ENCODE measurements at regions not wholly inside any gene's neighbourhood (a gene's known extent, or its start where the extent isn't known, plus 50 kb on each side); places are given as distances from the start of the nearest gene placed in this dataset.

DNA sequence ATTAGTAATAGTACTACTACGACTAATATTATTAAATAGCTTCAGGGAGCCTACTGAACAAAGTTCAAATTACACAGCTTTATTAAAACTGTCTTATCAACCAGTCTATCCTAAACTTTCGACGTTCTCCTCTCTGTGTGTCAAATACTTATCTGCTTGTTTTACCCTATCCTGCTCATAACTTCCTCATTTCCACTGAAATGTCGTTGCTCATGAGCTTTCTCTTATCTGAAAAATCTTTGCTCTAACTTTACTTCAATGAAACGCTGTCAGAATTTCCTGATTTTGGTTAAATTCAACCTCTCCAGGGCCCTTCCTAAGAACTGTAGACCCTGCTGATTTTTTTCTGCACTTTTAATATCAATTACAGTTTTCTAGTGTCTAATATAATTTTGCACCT, 1431.0 kb upstream of the WWC1 start:
- TF ChIP-seq EZH2phosphoT487 (IDR thresholded peaks at IDR 0.05; ENCODE audit: insufficient read depth, low read depth) (no peak), EZH2 (IDR thresholded peaks at IDR 0.05; ENCODE audit: insufficient read depth, poor library complexity, severe bottlenecking) (no peak)
- 16 to 18% methylated on average over 5 of the region's 5 CpGs for WGBS, 2 experiments (ENCODE audit: low coverage in 1 of 2, low lambda C conversion rate in 2 of 2, missing lambda C conversion rate in 2 of 2)
- in situ Hi-C loops (cut with MboI): no loop called here

DNA sequence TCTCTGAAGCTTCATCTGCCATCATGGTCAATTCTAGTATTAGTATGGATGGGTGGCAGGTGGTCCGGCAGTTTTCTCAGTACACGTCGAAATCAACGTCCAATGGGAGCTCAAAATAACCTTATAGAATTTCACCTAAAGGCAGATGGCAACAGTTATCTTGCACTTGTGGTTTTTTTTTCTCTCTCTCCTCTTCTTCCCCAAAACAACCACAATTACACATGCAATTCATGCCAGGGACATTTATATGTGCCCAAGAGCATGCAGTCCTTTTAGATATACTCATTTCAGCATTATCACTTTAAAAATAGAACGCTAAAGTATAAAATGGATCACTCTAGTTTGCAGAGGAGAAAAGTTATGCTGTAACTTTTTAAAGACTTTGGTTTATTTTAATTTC, 1428.9 kb upstream of the WWC1 start:
- H3K4me2 ChIP-seq (ENCODE audit: unreplicated experiment): no peak overlapping the region
- H3K9me3 ChIP-seq (ENCODE audit: low read depth): no peaks in the 10 kb centered on the region
- H2AFZ ChIP-seq: no peak overlapping the region
- H3K4me3 ChIP-seq: no peak overlapping the region
- no peaks in the 10 kb centered on the region for H3K9me2 ChIP-seq (ENCODE audit: insufficient read depth)
- in situ Hi-C loops (cut with MboI): no loop called here
- no peaks in the 10 kb centered on the region for H4K20me1 ChIP-seq (ENCODE audit: insufficient read depth)
- H3K9ac ChIP-seq: no peak overlapping the region
- no peaks in the 10 kb centered on the region for H3K27me3 ChIP-seq (replicated peaks; ENCODE audit: insufficient read depth)
- no peaks in the 10 kb centered on the region for H3K4me1 ChIP-seq (ENCODE audit: insufficient read depth)
- WGBS, 2 experiments (ENCODE audit: low coverage in 1 of 2, low lambda C conversion rate in 2 of 2, missing lambda C conversion rate in 2 of 2): 39 to 47% methylated on average over 5 of the region's 5 CpGs
- DNase-seq: no peak
- H3K79me2 ChIP-seq (ENCODE audit: insufficient read depth): no peaks in the 10 kb centered on the region
- no peaks in the 10 kb centered on the region for H3K36me3 ChIP-seq (ENCODE audit: low read depth)
- H3F3A ChIP-seq (ENCODE audit: insufficient read depth): no peaks in the 10 kb centered on the region
- TF ChIP-seq EZH2phosphoT487 (IDR thresholded peaks at IDR 0.05; ENCODE audit: insufficient read depth, low read depth) (no peak), EZH2 (IDR thresholded peaks at IDR 0.05; ENCODE audit: insufficient read depth, poor library complexity, severe bottlenecking) (no peak)
- H3K27ac ChIP-seq: no peak overlapping the region

More for the DNA sequence above, 1431.0 kb upstream of the WWC1 start:
- Histone ChIP-seq H3K9me2 (ENCODE audit: insufficient read depth) (no peaks in the 10 kb centered on the region), H3K36me3 (ENCODE audit: low read depth) (no peaks in the 10 kb centered on the region), H3K4me3 (no peak overlapping the region), H3K79me2 (ENCODE audit: insufficient read depth) (no peaks in the 10 kb centered on the region), H3K9me3 (ENCODE audit: low read depth) (no peaks in the 10 kb centered on the region), H4K20me1 (ENCODE audit: insufficient read depth) (no peaks in the 10 kb centered on the region), H2AFZ (no peak overlapping the region), H3K4me2 (ENCODE audit: unreplicated experiment) (no peak overlapping the region), H3K27me3 (replicated peaks; ENCODE audit: insufficient read depth) (no peaks in the 10 kb centered on the region), H3F3A (ENCODE audit: insufficient read depth) (no peaks in the 10 kb centered on the region), H3K9ac (no peak overlapping the region), H3K27ac (no peak overlapping the region), H3K4me1 (ENCODE audit: insufficient read depth) (no peaks in the 10 kb centered on the region)
- DNase-seq: no peak

DNA sequence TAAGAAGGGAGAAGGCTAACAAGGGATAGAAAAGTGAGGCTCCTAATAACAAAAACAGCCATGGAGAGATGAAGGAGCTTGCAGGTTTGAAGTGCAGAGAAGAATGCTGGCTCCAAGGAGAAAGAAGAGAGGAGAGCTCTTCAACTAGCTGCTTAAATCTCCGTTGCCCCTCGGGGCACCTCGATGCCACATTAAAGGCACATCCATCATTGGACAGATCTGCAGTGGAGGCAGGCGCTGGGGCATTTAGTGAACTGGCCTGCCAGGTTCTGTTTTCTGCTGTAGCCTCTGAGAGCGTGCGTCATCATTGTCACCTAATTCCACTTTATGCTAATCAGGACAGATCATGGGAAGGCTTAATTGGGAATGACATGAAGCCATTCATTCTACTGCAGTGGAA, 1426.2 kb upstream of the WWC1 start:
- TF ChIP-seq EZH2phosphoT487 (IDR thresholded peaks at IDR 0.05; ENCODE audit: insufficient read depth, low read depth) (no peak), EZH2 (IDR thresholded peaks at IDR 0.05; ENCODE audit: insufficient read depth, poor library complexity, severe bottlenecking) (no peak)
- Histone ChIP-seq H3K9me3 (ENCODE audit: low read depth) (no peaks in the 10 kb centered on the region), H3K27ac (no peak overlapping the region), H3K9me2 (ENCODE audit: insufficient read depth) (no peaks in the 10 kb centered on the region), H3F3A (ENCODE audit: insufficient read depth) (no peaks in the 10 kb centered on the region), H3K27me3 (replicated peaks; ENCODE audit: insufficient read depth) (no peaks in the 10 kb centered on the region), H3K4me3 (no peak overlapping the region), H2AFZ (no peak overlapping the region), H4K20me1 (ENCODE audit: insufficient read depth) (no peaks in the 10 kb centered on the region), H3K4me1 (ENCODE audit: insufficient read depth) (no peaks in the 10 kb centered on the region), H3K4me2 (ENCODE audit: unreplicated experiment) (no peak overlapping the region), H3K36me3 (ENCODE audit: low read depth) (no peaks in the 10 kb centered on the region), H3K79me2 (ENCODE audit: insufficient read depth) (no peaks in the 10 kb centered on the region), H3K9ac (no peak overlapping the region)
- WGBS, 2 experiments (ENCODE audit: low coverage in 1 of 2, low lambda C conversion rate in 2 of 2, missing lambda C conversion rate in 2 of 2): 33 to 36% methylated on average over 6 of the region's 6 CpGs
- in situ Hi-C loops (cut with MboI): no loop called here
- DNase-seq: no peak

DNA sequence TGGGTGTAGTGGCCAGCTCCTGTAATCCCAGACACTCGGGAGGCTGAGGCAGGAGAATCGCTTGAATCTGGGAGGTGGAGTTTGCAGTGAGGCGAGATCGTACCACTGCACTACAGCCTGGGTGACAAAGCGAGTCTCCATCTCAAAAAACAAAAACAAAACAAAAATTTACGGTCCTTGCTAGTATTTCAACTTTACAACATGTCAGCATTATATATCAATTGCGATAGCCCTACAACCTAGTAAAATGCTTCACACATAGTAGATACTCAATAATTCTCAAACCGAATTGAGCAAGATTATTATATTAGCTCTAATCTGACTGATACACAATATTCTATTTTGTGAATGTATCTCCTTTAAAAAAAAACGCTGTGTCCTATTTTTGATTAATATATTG, 1411.0 kb upstream of the WWC1 start:
- 30 to 32% methylated on average over 9 of the region's 9 CpGs for WGBS, 2 experiments (ENCODE audit: low coverage in 1 of 2, low lambda C conversion rate in 2 of 2, missing lambda C conversion rate in 2 of 2)
- no peak overlapping the region for H3K9ac ChIP-seq
- no peaks in the 10 kb centered on the region for H3K27me3 ChIP-seq (replicated peaks; ENCODE audit: insufficient read depth)
- in situ Hi-C loops (cut with MboI): no loop called here
- no peak overlapping the region for H3K4me2 ChIP-seq (ENCODE audit: unreplicated experiment)
- no peak for DNase-seq
- no peaks in the 10 kb centered on the region for H3K9me2 ChIP-seq (ENCODE audit: insufficient read depth)
- H3K9me3 ChIP-seq (ENCODE audit: low read depth): no peaks in the 10 kb centered on the region
- no peaks in the 10 kb centered on the region for H3K4me1 ChIP-seq (ENCODE audit: insufficient read depth)
- H3K4me3 ChIP-seq: no peak overlapping the region
- no peaks in the 10 kb centered on the region for H3K79me2 ChIP-seq (ENCODE audit: insufficient read depth)
- H3K27ac ChIP-seq: no peak overlapping the region
- no peaks in the 10 kb centered on the region for H3F3A ChIP-seq (ENCODE audit: insufficient read depth)
- TF ChIP-seq EZH2phosphoT487 (IDR thresholded peaks at IDR 0.05; ENCODE audit: insufficient read depth, low read depth): no peak
- no peak for TF ChIP-seq EZH2 (IDR thresholded peaks at IDR 0.05; ENCODE audit: insufficient read depth, poor library complexity, severe bottlenecking)
- no peaks in the 10 kb centered on the region for H4K20me1 ChIP-seq (ENCODE audit: insufficient read depth)
- H3K36me3 ChIP-seq (ENCODE audit: low read depth): no peaks in the 10 kb centered on the region
- H2AFZ ChIP-seq: no peak overlapping the region

DNA sequence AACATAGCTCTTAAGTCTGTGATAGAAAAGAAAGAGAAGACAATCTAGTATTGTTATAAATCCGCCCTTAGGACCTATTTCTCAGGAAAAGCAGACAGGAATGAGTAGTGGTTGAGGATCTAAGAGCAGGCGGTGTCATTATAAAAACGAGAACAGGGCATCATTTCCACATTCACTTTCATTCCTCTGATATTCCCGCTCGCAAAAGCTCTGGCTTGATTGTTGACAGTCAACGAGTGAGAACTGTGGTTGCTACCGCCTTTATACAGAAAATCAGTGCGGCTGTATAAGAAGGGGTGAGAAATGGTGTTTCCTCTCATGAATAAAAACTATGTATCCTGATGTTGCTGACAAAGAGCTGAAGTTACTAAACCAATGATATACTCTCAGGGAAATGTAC, 1409.6 kb upstream of the WWC1 start:
- in situ Hi-C loops (cut with MboI): no loop called here
- DNase-seq: no peak
- 21 to 23% methylated on average over 8 of the region's 8 CpGs for WGBS, 2 experiments (ENCODE audit: low coverage in 1 of 2, low lambda C conversion rate in 2 of 2, missing lambda C conversion rate in 2 of 2)
- Histone ChIP-seq H3K4me3 (no peak overlapping the region), H3K79me2 (ENCODE audit: insufficient read depth) (no peaks in the 10 kb centered on the region), H2AFZ (no peak overlapping the region), H3K27ac (no peak overlapping the region), H3K9me3 (ENCODE audit: low read depth) (no peaks in the 10 kb centered on the region), H3K9ac (no peak overlapping the region), H3K36me3 (ENCODE audit: low read depth) (no peaks in the 10 kb centered on the region), H4K20me1 (ENCODE audit: insufficient read depth) (no peaks in the 10 kb centered on the region), H3K4me1 (ENCODE audit: insufficient read depth) (no peaks in the 10 kb centered on the region), H3K9me2 (ENCODE audit: insufficient read depth) (no peaks in the 10 kb centered on the region), H3F3A (ENCODE audit: insufficient read depth) (no peaks in the 10 kb centered on the region), H3K27me3 (replicated peaks; ENCODE audit: insufficient read depth) (no peaks in the 10 kb centered on the region), H3K4me2 (ENCODE audit: unreplicated experiment) (no peak overlapping the region)
- no peak for TF ChIP-seq EZH2phosphoT487 (IDR thresholded peaks at IDR 0.05; ENCODE audit: insufficient read depth, low read depth)
- TF ChIP-seq EZH2 (IDR thresholded peaks at IDR 0.05; ENCODE audit: insufficient read depth, poor library complexity, severe bottlenecking): no peak
